ENCODE measurements at regions not wholly inside any gene's neighbourhood (a gene's known extent, or its start where the extent isn't known, plus 50 kb on each side); places are given as distances from the start of the nearest gene placed in this dataset.
A peak's percentile ranks its signal among the peaks of the same experiment; 100 is the strongest.
"Not testable (repeated sequence)": the region's sequence is repeated elsewhere in the genome, so short reads cannot be mapped to it uniquely, and the experiment has no call there.

DNA sequence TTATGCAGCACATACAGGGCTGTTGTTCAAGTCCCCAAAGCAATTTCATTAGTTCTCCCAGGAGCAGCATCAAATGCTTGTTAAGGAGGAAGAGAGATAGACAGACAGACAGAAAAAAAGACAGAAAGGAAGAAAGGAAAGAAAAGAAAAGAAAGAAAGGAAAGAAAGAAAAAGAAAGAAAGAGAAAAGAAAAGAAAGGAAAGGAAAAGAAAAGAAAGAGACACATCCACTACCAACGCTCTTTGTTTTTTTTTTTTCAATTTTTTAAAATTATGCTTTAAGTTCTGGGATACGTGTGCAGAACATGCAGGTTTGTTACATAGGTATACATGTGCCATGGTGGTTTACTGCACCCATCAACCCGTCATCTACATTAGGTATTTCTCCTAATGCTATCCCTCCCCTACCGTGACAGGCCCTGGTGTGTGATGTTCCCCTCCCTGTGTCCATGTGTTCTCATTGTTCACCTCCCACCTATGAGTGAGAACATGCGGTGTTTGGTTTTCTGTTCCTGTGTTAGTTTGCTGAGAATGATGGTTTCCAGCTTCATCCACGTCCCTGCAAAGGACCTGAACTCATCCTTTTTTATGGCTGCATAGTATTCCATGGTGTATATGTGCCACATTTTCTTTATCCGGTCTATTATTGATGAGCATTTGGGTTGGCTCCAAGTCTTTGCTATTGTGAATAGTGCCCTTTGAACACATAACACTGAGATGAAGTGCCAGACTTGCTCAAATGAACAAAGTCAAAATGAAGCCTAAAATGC, 119.0 kb upstream of the ZNF521 start:
- ATAC-seq; intact Hi-C loops (cut with DNase I); DNase-seq: not testable (repeated sequence)

DNA sequence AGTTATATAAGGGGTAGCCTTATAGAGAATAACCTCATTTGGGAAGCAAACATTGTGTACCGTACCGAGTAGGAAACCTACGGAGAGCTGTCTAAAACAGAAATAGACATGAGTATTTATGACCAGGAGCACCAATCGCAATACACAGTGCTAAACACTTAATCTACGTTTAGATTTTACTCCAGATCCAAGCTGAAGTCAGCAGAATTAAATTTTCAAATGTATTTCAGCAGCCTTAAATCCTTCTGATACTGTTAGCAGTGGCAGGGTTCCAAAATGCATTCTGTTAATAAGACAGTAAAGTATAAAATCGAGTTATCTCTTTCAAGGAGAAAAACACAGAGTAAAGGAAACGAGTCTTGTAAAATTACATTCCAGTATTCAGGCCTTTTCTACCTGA, 118.1 kb upstream of the ZNF521 start:
- DNase-seq (no peak), ATAC-seq (no peak)
- intact Hi-C loops (cut with DNase I): no loop called here

DNA sequence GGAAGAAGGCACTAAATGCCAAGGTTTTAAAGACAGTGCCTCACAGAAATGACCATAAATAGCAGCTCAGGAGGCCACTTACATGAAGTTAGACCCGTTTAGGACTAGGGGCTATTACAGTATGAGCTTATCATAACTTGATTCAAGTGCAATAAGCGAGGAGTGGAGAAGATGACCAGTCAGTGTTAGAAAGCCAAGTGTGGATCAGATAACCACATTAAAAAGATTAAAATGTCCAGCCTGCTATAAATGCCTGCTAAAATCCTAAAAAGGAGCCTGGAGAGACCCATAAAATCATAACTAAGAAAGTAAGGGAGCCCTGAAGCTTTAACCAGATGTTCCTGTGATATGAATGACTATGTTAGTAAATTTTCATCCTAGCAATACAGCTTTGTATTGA, 117.5 kb upstream of the ZNF521 start:
- DNase-seq: no peak
- intact Hi-C loops (cut with DNase I): loop anchor here in 1 of 2 donors (10.0 kb wide), 1 partner anchor 115 kb away; the partner anchor contains the start of gene ZNF521

DNA sequence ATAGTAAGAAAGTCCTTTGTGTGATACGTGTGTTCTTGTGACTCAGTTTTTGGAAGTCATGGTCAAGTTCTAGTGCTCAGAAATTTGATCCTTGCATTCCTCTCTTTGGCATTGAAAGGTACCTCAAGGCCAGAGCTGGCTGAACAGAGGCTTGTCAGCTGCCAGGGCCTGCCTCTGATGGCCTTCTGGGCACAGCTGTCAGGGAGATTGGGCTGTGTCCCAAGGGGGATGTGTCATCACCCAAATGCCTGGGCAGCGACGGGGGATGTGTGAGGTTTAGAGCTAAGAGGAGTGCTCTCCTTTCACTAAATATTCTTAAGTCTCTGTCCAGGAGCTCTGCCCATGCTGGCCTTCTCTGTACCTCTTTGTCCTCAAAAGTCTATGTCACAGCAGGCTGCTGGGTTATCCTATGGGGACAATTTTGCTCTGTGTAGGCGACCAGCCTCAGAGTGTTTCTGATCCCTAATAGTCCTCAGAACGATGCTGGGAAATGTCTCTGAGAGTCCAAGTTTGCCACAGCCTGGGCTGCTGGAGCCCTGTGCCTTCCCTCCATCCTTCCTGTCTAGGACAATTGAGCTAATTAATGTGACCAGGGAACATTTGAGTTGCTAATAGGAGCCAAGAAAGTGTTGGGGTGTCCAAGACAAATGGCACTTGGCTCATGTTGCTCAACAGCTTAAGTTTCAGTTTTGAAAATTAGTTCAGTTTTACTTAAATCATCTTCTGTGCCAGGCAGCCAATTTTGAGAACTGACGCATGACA, 115.4 kb upstream of the ZNF521 start:
- ATAC-seq (peak; percentile 97 to 98), DNase-seq (peak; percentile 76)
- intact Hi-C loops (cut with DNase I): loop anchor here in 1 of 2 donors (10.0 kb wide), 1 partner anchor 113 kb away; the partner anchor contains the start of gene ZNF521

More for the DNA sequence above, 117.5 kb upstream of the ZNF521 start:
- no peak for ATAC-seq

DNA sequence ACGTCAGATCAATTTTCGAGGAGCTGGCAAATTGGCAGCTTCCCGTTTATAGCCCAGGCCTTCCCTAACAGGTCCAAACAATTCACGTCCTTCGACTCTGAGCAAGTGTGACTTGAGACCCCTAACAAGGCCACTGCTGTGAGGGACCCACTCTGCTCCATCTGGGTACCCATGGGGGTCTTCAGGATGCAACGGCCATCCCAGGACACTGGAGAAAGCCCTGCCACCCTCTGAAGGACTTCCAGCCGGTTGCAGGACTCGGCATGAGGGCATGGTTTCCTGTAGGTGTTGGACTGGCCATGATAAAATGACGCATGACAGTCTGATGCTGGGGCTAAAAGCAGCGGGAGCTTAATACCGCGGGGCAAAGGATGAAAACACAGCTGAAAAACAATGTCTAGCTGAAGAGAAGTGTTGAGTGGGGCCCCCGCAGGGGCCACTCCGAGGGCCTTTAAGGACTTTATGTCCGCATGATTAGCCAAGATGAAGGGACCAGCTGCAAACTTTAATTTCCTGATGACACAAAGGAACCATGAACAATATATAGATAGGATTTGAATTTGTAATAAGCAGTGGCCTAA, 113.3 kb upstream of the ZNF521 start:
- no peak for DNase-seq
- intact Hi-C loops (cut with DNase I): loop anchor here in 1 of 2 donors (10.0 kb wide), 1 partner anchor 110 kb away; the partner anchor contains the start of gene ZNF521
- ATAC-seq: no peak

DNA sequence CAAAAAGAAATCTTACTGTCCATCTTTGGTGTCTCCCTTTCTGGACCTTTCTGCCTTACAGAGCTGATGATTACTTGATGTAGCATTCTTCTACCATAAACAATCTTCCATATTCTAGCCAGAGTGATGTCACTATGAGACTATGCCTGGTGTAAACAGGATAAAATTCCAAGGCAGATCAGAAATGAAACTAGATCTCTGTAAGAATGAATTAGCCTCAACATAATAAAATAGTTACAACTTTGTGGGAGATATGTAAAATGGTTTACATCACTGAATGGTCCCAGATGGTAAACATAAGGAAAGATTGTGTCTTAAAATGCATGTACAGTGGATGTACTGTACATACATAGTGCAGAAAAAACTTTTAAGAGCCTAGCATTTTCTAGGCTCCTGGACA, 112.3 kb upstream of the ZNF521 start:
- no peak for DNase-seq
- no peak for ATAC-seq
- intact Hi-C loops (cut with DNase I): loop anchor here in 1 of 2 donors (10.0 kb wide), 1 partner anchor 109 kb away; the partner anchor contains the start of gene ZNF521

DNA sequence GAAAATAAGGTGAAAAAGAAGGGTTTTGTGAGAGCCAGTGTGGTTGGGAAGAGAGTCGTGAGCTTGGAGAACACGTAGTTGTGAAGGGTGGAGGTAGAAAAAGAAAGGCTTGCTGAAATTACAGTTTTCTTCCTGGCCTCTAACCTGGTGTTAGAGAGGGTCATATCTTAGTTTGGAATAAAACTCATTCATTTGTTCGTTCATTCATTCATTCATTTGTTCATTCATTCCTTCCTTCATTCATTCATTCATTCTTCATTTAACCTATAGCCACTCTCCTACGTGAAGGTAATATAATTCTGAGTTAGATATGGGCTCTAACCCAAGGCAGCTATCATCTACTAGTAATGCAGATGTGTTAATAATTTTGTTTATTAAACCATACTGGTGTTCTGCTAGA, 111.8 kb upstream of the ZNF521 start:
- DNase-seq (no peak), ATAC-seq (no peak)
- intact Hi-C loops (cut with DNase I): loop anchor here in 1 of 2 donors (10.0 kb wide), 1 partner anchor 109 kb away; the partner anchor contains the start of gene ZNF521

DNA sequence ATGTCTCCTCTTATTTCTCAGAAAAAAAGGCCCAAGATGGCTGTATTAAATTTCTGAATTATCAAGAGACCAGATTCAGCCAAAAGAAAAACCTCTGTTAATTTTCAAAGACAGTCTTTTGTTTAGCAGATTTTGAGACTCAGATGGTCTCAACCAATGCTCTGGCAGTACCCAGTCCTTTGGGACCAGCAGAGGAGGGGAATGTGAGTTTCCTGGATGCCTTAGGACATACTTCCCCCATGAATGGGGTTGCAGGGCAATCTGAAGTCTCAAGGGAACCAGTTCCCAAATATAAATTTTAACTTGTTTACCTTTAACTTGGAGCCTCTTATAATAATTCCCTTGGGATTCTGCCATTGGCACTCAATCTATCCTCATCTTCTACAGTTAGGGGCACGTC, 107.8 kb upstream of the ZNF521 start:
- DNase-seq (no peak), ATAC-seq (no peak)
- intact Hi-C loops (cut with DNase I): loop anchor here in 1 of 2 donors (10.0 kb wide), 1 partner anchor 105 kb away; the partner anchor contains the start of gene ZNF521

DNA sequence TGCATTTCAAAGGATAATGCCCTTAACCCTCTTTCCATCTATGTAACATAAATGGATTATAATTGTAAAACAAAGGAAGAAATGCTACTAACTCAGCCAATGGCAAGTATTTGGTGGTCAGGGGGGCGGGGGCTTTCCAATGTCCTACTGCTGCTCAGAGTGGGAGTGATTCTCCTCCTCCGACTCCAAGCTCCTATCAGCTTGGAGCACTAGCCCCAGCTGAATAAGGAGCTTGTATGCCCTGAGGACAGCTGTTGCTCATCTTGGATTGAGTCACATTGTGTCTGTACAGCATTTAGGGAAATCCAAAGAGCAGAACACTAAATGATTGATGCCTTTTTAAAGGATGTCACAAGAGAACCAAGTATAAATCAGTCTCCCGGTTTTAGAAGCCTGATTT, 105.6 kb upstream of the ZNF521 start:
- ATAC-seq (peak in 1 of 2 donors; percentile 64), DNase-seq (no peak)
- intact Hi-C loops (cut with DNase I): no loop called here

DNA sequence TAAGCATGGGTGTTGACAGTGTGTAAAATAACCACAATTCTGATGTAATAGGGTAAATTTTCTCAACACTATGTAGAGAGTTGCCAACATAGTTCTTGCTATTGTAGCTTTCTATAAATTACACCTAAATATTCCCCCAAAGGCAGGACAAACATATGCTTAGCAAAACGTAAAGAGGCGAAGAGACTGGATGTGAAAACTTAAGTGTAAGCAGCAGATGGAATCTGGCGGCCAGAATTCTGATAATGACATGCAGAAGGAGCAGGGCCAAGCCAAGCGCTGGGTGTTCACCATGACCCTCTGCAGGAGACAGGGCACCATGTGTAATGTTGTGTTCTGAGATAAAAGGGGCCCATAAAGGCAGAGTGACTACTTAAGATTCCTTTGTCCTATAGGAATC, 105.2 kb upstream of the ZNF521 start:
- DNase-seq (no peak), ATAC-seq (no peak)
- intact Hi-C loops (cut with DNase I): no loop called here

DNA sequence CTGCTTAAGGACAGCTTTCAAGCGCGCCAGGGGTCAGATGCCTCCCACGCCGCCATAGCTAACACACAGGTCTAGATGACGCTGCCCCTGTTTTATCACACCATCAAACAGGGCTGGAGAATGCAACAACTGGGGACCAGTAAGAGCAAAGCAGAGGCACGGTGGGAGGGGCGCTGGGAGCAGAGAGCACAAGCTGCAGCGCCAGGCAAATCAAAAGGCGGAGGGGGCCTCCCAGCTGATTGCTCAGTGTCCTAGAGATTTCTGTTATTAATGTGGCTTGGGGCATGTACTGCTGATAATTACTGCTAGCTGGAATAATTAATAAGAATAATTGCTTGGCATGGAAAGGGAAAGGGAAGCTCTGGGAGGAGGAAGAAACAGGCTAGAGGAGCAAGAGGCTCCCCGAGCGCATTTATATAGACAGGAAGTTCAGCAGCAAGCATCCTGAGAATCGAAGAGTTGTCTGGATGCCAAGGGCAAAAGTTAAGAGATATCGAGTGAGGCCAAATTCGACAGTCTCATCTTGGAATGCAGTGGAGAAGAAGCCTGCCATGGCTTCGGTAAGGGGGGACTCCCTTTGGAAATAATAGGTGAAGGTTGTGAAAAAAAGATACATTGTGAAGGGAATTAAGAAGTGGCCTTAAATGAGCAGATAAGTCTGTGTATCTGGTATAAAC, 104.5 kb upstream of the ZNF521 start:
- intact Hi-C loops (cut with DNase I): no loop called here
- ATAC-seq (peak in 1 of 2 donors; percentile 14), DNase-seq (peak; percentile 32)

DNA sequence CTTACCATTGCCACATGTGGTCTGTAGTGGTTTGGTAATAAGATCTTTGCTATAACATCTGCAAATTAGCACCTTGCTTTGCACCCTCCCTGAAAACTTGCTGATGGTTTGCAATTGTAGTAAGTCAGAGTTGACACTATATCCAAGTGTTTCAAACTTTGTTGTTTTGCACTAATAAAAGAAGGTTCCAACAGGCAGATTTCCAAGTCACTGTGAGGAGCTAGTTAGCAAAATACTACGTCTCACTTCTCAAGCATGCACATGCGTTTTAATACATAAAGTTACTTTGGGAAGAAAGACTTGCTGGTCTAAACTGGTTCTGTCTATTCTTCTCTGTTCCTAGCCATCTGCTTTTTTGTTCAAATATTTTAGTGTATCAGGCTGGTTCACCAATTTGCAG, 103.7 kb upstream of the ZNF521 start:
- DNase-seq (no peak), ATAC-seq (no peak)
- intact Hi-C loops (cut with DNase I): no loop called here

DNA sequence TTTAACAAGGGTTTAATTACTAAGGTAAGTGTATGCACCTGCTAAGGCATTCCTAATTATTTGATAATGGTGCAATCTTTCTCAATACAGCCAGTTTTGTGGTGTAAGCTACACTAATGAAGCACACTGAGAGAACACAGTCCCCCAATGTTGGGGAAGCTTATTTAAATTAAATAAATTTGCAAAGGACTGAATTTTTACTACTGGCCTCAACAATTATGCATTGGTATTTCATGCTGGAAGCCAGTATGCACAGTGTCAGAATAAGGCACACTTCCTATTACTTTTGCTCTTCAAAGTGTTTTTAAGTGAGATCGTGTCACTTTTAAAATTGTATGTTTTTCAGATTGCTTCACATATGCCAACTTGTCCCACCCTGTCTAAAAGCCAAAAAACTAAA, 103.2 kb upstream of the ZNF521 start:
- no peak for DNase-seq
- intact Hi-C loops (cut with DNase I): no loop called here
- ATAC-seq: no peak

DNA sequence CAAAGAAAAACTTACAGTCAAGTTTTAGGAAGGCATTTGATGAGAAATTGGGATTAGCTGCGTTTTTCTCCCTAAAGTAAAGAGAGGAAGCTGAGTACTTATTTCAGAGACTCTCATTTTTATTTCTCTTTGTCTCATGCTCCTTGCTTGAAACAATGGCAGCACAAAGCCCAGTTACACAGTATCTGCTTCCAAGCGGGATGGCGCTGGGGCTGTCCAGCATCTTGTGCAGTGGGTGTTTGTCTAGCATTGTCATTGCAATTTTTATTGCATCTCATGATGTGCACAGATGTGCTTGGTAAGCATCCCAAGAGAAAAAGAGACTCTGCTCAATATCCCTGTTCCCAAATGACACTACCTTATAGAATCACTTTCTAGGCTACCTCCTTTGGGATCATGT, 102.8 kb upstream of the ZNF521 start:
- DNase-seq (no peak), ATAC-seq (no peak)
- intact Hi-C loops (cut with DNase I): no loop called here

DNA sequence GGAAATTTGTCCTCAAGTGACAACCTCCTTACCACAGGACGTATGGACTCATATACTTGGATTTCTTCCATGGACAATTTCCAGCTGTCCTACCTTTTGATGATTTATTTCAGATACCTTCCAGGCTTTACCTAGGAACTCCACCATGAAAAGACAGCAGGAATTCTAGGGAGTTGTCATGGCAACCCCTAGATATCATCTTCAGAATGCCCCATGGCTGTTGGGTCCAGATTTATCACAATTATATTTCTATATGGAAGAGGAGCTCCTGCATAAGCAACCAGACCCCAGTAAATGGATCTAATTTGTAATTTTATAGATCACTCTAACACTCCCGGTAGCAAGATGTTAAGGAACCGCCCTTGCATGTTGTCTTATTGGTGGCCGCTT, 102.3 kb upstream of the ZNF521 start:
- intact Hi-C loops (cut with DNase I): no loop called here

DNA sequence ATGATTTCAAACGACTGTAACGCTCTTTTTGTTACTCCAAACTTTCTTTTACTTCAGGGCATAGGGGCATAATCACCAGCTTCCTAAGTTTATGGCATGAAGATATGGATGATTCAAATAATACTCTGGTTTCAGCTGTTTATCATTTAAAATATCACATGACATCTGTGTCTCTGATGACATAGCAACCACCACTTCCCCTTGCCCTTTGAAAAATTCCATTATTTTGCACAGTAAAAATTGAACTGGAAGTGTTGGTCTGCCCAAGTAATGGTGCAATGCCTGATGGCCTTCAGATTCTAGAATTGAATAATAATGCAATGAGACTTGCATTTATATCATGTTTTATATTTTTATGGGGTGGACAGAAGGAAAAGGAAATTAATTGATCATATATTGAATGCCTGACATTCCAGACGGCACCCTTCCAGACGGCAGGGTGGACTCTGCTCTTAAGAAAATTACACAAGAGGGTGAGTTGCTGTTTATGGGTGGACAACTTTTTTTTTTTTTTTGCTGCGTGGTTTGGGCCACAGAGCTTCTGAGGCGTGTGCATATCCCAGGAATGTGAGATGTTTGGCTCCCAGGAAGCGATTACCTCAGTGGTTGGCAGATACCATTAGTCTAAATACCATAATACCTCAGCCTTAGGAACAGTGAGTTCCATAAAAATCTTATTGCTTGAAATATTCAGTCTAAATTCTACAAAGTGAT, 101.7 kb upstream of the ZNF521 start:
- intact Hi-C loops (cut with DNase I): no loop called here
- peak; percentile 80 to 85 for ATAC-seq
- no peak for DNase-seq

More for the DNA sequence above, 102.3 kb upstream of the ZNF521 start:
- DNase-seq: no peak
- no peak for ATAC-seq

DNA sequence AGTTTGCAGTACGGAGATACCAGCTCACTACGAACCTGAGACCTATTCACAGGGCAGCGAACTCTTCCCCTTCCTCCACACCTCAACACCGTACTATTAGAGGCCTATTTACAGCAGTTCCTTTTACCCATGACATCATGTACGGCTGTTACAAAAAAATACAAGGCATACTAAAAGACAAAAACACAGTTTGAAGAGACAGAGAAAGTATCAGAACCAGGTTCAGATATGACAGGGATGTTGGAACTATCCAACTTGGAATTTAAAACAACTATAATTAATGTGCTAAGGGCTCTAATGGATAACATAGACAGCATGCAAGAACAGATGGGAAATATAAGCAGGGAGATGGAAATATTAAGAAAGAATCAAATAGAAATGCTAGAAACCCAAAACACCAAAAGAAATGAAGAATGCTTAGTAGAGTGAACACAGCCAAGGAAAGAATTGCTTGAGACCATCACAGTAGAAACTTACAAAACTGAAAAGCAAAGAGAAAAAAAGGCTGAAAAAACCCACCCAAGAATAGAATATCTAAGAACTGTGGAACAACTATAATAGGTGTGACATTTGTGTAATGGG, 99.2 kb upstream of the ZNF521 start:
- no peak for ATAC-seq
- intact Hi-C loops (cut with DNase I): no loop called here
- no peak for DNase-seq

DNA sequence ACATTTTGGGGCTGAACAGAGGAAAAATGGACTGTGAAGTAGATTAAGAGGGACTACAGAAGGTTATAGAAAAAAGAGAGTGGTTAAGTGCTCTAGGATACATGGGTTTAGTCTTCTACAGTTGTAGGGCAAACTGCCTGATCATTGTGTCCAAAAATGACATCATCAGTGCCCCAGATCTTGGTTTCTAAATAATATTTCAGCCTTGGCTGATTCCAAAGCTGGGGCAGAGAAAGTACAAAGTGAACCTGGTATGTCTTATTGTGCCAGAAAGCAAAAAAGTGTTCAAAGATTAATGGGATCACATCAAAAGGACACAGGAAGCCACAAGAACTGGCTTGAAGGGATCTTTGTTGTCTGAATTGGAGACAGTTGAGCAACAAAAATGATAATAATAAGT, 97.1 kb upstream of the ZNF521 start:
- intact Hi-C loops (cut with DNase I): no loop called here
- no peak for DNase-seq

More for the DNA sequence above, 97.1 kb upstream of the ZNF521 start:
- no peak for ATAC-seq

Data from left cardiac atrium (tissue), 4 donors.